Esophagus squamous epithelium (tissue), 4 donors: ENCODE measurements at regions not wholly inside any gene's neighbourhood (a gene's known extent, or its start where the extent isn't known, plus 50 kb on each side); places are given as distances from the start of the nearest gene placed in this dataset.

Experiments used
- POLR2A ChIP-seq, 4 donors: fragments of 450-650 bp; IDR thresholded peaks; one replicate each; pipeline ENCODE4 v1.6.1; 2017; ENCODE audit warnings: antibody characterized with exemption in 4 of 4, mild to moderate bottlenecking in 4 of 4, moderate library complexity in 3 of 4
- TF ChIP-seq, protein P1 (sequence below), 6 experiments: fragments of 450-650 bp in 4 of 6; fragments of 200-600 bp in 2 of 6; sonication (generic) in 2 of 6; IDR thresholded peaks; one replicate each; pipeline ENCODE4 v1.5.1; 2016 to 2019; ENCODE audit warnings: antibody characterized with exemption in 6 of 6, mild to moderate bottlenecking in 4 of 6, moderate library complexity in 4 of 6

DNA sequence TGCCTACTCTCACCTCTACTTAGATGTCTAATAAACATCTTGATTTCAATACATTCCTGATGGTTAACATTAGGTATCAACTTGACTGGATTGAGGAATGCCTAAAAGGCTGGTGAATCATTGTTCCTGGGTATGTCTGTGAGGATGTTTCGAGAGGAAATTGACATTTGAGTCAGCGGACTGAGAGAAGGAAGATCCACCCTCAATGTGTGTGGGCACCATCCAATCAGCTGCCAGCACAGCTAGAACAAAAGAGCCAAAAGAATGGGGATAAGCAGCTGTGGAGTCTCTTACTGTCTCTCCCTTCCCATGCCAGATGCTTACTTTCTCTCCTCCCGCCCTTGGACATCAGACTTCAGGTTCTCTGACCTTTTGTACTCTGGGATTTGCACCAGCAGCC, 128.6 kb upstream of the HS3ST5 start:
- TF ChIP-seq, protein P1, sequence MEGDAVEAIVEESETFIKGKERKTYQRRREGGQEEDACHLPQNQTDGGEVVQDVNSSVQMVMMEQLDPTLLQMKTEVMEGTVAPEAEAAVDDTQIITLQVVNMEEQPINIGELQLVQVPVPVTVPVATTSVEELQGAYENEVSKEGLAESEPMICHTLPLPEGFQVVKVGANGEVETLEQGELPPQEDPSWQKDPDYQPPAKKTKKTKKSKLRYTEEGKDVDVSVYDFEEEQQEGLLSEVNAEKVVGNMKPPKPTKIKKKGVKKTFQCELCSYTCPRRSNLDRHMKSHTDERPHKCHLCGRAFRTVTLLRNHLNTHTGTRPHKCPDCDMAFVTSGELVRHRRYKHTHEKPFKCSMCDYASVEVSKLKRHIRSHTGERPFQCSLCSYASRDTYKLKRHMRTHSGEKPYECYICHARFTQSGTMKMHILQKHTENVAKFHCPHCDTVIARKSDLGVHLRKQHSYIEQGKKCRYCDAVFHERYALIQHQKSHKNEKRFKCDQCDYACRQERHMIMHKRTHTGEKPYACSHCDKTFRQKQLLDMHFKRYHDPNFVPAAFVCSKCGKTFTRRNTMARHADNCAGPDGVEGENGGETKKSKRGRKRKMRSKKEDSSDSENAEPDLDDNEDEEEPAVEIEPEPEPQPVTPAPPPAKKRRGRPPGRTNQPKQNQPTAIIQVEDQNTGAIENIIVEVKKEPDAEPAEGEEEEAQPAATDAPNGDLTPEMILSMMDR (IDR thresholded peaks at IDR 0.05) = no peak
- TF ChIP-seq POLR2A (IDR thresholded peaks at IDR 0.05) = no peak
